Suprapubic skin (tissue), 4 donors: ENCODE measurements at regions not wholly inside any gene's neighbourhood (a gene's known extent, or its start where the extent isn't known, plus 50 kb on each side); places are given as distances from the start of the nearest gene placed in this dataset.
"Not testable (repeated sequence)": the region's sequence is repeated elsewhere in the genome, so short reads cannot be mapped to it uniquely, and the experiment has no call there.

ENCODE experiments used
- DNase-seq, 2 donors: peaks; one replicate each; pipeline ENCODE4 v3.0.0-alpha.2; 2019; ENCODE audit warnings: low spot score in 2 of 2
- H3K27ac ChIP-seq: fragments of 200-600 bp; sonication (generic); one replicate; pipeline ENCODE4 v1.5.1; 2019
- H3K27me3 ChIP-seq: fragments of 200-600 bp; sonication (generic); one replicate; pipeline ENCODE4 v1.5.1; 2019
- H3K36me3 ChIP-seq: fragments of 200-600 bp; sonication (generic); one replicate; pipeline ENCODE4 v1.5.1; 2019
- H3K4me1 ChIP-seq: fragments of 200-600 bp; sonication (generic); one replicate; pipeline ENCODE4 v1.5.1; 2019
- H3K4me3 ChIP-seq: fragments of 200-600 bp; sonication (generic); one replicate; pipeline ENCODE4 v1.5.1; 2019; ENCODE audit warnings: mild to moderate bottlenecking
- H3K9me3 ChIP-seq: fragments of 200-600 bp; sonication (generic); one replicate; pipeline ENCODE4 v1.5.1; 2019
- EP300 ChIP-seq: sonication (generic); formaldehyde crosslinking; IDR thresholded peaks from one replicate; pipeline ENCODE4 v1.6.1; 2017; ENCODE audit warnings: antibody characterized with exemption
- POLR2A ChIP-seq, 2 donors: fragments of 450-650 bp; IDR thresholded peaks; one replicate each; pipeline ENCODE4 v1.6.1; 2017; ENCODE audit warnings: antibody characterized with exemption in 2 of 2, mild to moderate bottlenecking in 2 of 2, moderate library complexity in 2 of 2
- POLR2AphosphoS5 ChIP-seq, 3 donors: sonication (generic); formaldehyde crosslinking; IDR thresholded peaks; one replicate each; pipeline ENCODE4 v1.6.1; 2017; ENCODE audit warnings: antibody characterized with exemption in 3 of 3
- WGBS: methylation state at CpG from one replicate; pipeline ENCODE4 v1.1.5; 2018; 5-methylcytosine and 5-hydroxymethylcytosine counted together
- TF ChIP-seq, protein P1 (sequence below), 2 donors: fragments of 200-600 bp in 1 of 2; fragments of 450-650 bp in 1 of 2; sonication (generic) in 1 of 2; IDR thresholded peaks; one replicate each; pipeline ENCODE4 v1.5.1; 2016 to 2019; ENCODE audit warnings: antibody characterized with exemption in 2 of 2, mild to moderate bottlenecking in 1 of 2, moderate library complexity in 1 of 2

DNA sequence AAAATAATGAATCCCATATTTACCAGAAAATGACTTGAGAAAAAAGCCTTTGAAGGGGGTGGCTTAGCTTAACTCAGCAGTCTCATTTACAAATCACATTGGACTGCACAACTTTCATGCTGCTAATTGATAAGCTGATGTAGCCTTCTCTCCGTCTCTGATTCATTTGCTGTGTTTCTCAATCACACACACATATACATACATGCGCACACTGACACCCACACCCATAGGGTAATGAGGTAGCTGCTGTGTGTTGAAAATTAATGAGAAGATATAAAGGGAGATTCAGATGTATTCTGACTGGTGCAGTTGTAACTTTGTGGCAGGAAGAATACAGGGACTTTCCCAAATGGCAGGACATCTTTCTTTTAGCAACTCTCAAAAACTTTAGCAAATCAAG is 141.9 kb upstream of the GCFC2 start:
- DNase-seq = no peak
- H3K36me3 ChIP-seq = no peaks in the 10 kb centered on the region
- no peak overlapping the region for H3K27ac ChIP-seq
- H3K4me1 ChIP-seq = no peaks in the 10 kb centered on the region
- H3K27me3 ChIP-seq = no peaks in the 10 kb centered on the region
- WGBS = 74% methylated on average over 2 of the region's 2 CpGs
- H3K4me3 ChIP-seq = no peak overlapping the region
- TF ChIP-seq, protein P1, sequence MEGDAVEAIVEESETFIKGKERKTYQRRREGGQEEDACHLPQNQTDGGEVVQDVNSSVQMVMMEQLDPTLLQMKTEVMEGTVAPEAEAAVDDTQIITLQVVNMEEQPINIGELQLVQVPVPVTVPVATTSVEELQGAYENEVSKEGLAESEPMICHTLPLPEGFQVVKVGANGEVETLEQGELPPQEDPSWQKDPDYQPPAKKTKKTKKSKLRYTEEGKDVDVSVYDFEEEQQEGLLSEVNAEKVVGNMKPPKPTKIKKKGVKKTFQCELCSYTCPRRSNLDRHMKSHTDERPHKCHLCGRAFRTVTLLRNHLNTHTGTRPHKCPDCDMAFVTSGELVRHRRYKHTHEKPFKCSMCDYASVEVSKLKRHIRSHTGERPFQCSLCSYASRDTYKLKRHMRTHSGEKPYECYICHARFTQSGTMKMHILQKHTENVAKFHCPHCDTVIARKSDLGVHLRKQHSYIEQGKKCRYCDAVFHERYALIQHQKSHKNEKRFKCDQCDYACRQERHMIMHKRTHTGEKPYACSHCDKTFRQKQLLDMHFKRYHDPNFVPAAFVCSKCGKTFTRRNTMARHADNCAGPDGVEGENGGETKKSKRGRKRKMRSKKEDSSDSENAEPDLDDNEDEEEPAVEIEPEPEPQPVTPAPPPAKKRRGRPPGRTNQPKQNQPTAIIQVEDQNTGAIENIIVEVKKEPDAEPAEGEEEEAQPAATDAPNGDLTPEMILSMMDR (IDR thresholded peaks at IDR 0.05) = no peak
- no peak for TF ChIP-seq EP300
- TF ChIP-seq POLR2A (IDR thresholded peaks at IDR 0.05) = no peak
- no peak for TF ChIP-seq POLR2AphosphoS5 (IDR thresholded peaks at IDR 0.05)
- H3K9me3 ChIP-seq = no peaks in the 10 kb centered on the region

DNA sequence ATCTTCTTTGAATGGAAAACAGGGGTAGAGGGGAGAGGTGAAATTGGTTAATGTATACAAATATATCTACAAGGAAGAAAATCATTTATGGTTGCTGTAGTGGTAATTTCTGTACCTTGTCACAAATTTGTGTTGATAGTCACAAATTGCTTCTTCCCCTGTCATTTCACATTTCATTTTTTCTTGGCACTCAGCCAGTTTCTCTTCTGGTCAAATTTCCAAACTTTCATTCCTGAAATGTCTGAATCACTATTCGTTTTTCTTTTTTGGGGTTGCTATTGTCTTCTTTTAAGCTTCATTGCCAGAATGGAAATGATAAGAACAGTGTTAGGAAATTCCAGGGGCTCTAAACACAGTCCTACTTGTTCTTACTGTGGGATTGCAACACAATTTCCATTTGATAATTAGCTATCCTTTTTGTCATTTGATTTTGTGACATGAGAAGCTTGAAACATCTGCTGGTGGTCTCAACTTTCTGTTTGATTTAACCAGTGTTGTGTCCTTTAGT is 136.0 kb upstream of the GCFC2 start:
- DNase-seq = no peak
- H3K27me3 ChIP-seq = no peaks in the 10 kb centered on the region
- H3K36me3 ChIP-seq = no peaks in the 10 kb centered on the region
- WGBS = 11% methylated on average over 1 of the region's 1 CpG
- no peaks in the 10 kb centered on the region for H3K4me1 ChIP-seq
- TF ChIP-seq, protein P1 (IDR thresholded peaks at IDR 0.05) = no peak
- H3K4me3 ChIP-seq = no peak overlapping the region
- no peak overlapping the region for H3K27ac ChIP-seq
- H3K9me3 ChIP-seq = no peaks in the 10 kb centered on the region

DNA sequence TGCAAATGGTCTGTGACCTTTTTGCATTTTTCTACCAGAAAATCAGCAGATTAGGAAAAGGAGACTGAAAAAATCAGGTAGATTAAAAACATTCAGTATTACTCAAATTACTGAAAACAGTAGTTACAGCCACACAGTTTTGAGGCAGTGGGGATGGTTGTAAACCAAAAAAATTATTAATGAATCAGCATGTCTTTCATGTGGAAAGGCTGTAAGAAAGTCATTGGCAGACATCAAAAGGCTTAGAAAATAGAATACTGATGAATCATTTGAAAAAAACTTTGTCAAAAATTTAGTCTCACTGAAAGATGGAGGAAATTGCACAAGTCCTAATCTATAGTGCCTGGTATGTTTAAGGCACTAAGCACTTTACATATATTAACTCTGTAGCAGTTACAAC is 133.9 kb upstream of the GCFC2 start:
- no peak overlapping the region for H3K27ac ChIP-seq
- no peak for TF ChIP-seq EP300
- TF ChIP-seq, protein P1 (IDR thresholded peaks at IDR 0.05) = no peak
- TF ChIP-seq POLR2A (IDR thresholded peaks at IDR 0.05) = no peak
- no peak for TF ChIP-seq POLR2AphosphoS5 (IDR thresholded peaks at IDR 0.05)
- no peak overlapping the region for H3K4me3 ChIP-seq
- no peaks in the 10 kb centered on the region for H3K36me3 ChIP-seq
- H3K4me1 ChIP-seq = no peaks in the 10 kb centered on the region
- DNase-seq = no peak
- no peaks in the 10 kb centered on the region for H3K27me3 ChIP-seq
- no peaks in the 10 kb centered on the region for H3K9me3 ChIP-seq

DNA sequence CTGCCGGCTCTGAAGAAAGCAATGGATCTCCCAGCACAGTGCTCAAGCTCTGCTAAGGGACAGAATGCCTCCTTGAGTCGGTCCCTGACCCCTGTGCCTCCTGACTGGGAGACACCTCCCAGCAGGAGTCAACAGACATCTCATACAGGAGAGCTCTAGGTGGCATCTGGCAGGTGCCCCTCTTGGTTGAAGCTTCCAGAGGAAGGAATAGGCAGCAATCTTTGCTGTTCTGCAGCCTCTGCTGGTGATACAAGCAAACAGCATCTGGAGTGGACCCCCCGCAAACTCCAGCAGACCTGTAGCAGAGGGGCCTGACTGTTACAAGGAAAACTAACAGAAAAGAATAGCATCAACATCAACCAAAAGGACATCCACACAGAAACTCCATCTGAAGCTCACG is 123.9 kb upstream of the GCFC2 start:
- not testable (repeated sequence) for H3K4me1 ChIP-seq, H3K9me3 ChIP-seq, H3K4me3 ChIP-seq, H3K36me3 ChIP-seq, DNase-seq, H3K27ac ChIP-seq, H3K27me3 ChIP-seq
- WGBS = 86% methylated on average over 3 of the region's 4 CpGs

DNA sequence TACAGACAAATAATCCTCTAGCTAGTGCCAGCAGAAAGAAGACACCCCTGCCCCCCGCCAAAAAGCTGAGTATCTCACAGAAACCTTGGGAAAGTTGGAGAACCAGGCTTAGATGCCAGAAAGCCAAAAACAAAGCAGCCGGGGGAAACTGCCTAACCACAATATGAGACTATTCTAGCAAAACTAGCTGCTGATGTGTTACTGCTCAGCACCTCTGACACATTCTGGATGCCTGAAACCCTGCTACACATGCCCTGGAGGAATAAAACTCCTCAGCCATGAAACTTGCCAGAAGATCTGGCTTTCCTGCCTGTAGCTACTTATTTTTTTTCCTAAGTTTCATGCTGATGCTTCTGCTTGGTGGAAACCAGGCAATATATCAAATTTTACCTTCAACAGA is 122.7 kb upstream of the GCFC2 start:
- no peaks in the 10 kb centered on the region for H3K4me1 ChIP-seq
- H3K36me3 ChIP-seq = no peaks in the 10 kb centered on the region
- H3K9me3 ChIP-seq = no peaks in the 10 kb centered on the region
- 25% methylated on average over 2 of the region's 2 CpGs for WGBS
- no peak overlapping the region for H3K27ac ChIP-seq
- DNase-seq = no peak
- TF ChIP-seq POLR2AphosphoS5 (IDR thresholded peaks at IDR 0.05) (no peak), POLR2A (IDR thresholded peaks at IDR 0.05) (no peak)
- TF ChIP-seq, protein P1 (IDR thresholded peaks at IDR 0.05) = no peak
- no peak overlapping the region for H3K4me3 ChIP-seq
- H3K27me3 ChIP-seq = no peaks in the 10 kb centered on the region

DNA sequence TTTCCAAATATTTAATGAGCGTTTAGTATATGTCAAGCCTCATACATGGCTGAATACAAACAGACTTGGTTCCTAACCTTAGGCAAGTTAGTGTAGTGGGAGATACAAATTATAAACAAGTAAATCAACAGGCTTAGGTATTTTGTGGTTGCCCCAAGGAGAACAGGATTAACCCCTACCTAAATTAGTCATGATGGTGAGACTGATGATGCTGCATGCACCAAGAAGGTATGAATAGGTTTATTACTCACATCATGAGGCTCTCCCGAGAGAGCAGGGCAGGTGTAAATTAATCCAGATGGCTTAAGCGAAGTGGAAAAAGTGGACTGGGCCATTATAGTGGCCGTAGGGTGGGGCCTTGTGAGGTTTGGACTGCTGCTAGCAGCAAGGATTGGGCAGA is 118.1 kb upstream of the GCFC2 start:
- no peak for TF ChIP-seq EP300
- no peak for DNase-seq
- H3K4me3 ChIP-seq = no peak overlapping the region
- H3K4me1 ChIP-seq = no peaks in the 10 kb centered on the region
- WGBS = 76% methylated on average over 4 of the region's 4 CpGs
- H3K27ac ChIP-seq = no peak overlapping the region
- H3K9me3 ChIP-seq = no peaks in the 10 kb centered on the region
- H3K36me3 ChIP-seq = no peaks in the 10 kb centered on the region
- H3K27me3 ChIP-seq = no peaks in the 10 kb centered on the region

DNA sequence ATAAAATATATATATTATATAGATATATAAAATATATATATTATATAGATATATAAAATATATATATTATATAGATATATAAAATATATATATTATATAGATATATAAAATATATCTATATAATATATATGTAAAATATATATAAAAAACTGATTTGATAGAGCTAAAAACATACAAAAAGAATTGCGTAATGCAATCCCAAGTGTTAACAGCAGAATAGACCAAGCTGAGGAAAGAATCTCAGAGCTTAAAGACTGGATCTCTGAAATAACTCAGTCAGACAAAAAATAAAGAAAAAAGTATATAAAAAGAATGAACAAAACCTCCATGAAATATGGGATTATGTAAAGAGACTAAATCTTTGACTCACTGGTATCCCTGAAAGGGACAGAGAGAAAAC is 112.8 kb upstream of the GCFC2 start:
- H3K27me3 ChIP-seq, H3K36me3 ChIP-seq, H3K4me3 ChIP-seq, H3K27ac ChIP-seq, DNase-seq, H3K9me3 ChIP-seq, H3K4me1 ChIP-seq: not testable (repeated sequence)
- 97% methylated on average over 1 of the region's 1 CpG for WGBS
